HepG2 (cell line): ENCODE measurements at regions not wholly inside any gene's neighbourhood (a gene's known extent, or its start where the extent isn't known, plus 50 kb on each side); places are given as distances from the start of the nearest gene placed in this dataset.

Experiments used
- ATAC-seq: fragments of 200-7000 bp; cut with Tn5 transposase; 3 replicates; pipeline ENCODE4 v1.9.1; 2020; ENCODE audit warnings: mild to moderate bottlenecking, moderate library complexity
- BruUV-seq: library from RNA; stranded (reverse); fragments of 400-500 nt; replicated peaks from 2 replicates; lab custom pipeline; 2021; lab: Mats Ljungman, UMichigan
- CTCF ChIA-PET: fragments of 300-600 bp; formaldehyde crosslinking; extraction: SDS; loops from one replicate; lab custom pipeline; 2021; ENCODE audit warnings: low total read pairs, inconsistent platforms, low intra/inter-chr PET ratio; lab: Yijun Ruan, JAX
- POLR2A ChIA-PET: fragments of 350-600 bp; sonication (Branson Sonifier 250); formaldehyde crosslinking; loops from one replicate; lab custom pipeline; 2020; ENCODE audit warnings: antibody characterized with exemption, inconsistent platforms; lab: Yijun Ruan, JAX
- DNase-seq: peaks from one replicate; pipeline ENCODE4 v3.0.0-alpha.2; 2015; ENCODE audit warnings: low spot score
- FAIRE-seq: peaks from 3 replicates; lab custom pipeline; 2011; peaks lifted over from hg19 to GRCh38; lab: Jason Lieb, UNC
- H2AFZ ChIP-seq: one replicate; pipeline ENCODE4 v1.6.1; 2011; ENCODE audit warnings: low read length, inconsistent platforms
- H3K27ac ChIP-seq: fragments of 300-600 bp; 3 replicates; pipeline ENCODE4 v1.8.0; 2011; ENCODE audit warnings: mixed run types, mild to moderate bottlenecking, mixed read lengths, low read length, inconsistent platforms; ENCODE audit not compliant: insufficient read depth; ENCODE audit errors: extremely low read length
- H3K27me3 ChIP-seq, 2 experiments: fragments of 200-600 bp in 1 of 2; 2 replicates in 1 of 2; 3 replicates in 1 of 2; pipeline versions ENCODE4 v1.6.0 to v1.8.0; 2011; ENCODE audit warnings: low read length in 2 of 2, mild to moderate bottlenecking in 2 of 2, moderate library complexity in 2 of 2, inconsistent platforms in 1 of 2; ENCODE audit not compliant: insufficient read depth in 2 of 2, control insufficient read depth in 1 of 2
- H3K36me3 ChIP-seq, 2 experiments: fragments of 200-600 bp in 1 of 2; replicated peaks in 1 of 2; 2 replicates in 1 of 2; 3 replicates in 1 of 2; pipeline versions ENCODE4 v1.5.1 to v1.8.0; 2011; ENCODE audit warnings: low read length in 2 of 2, inconsistent platforms in 1 of 2; ENCODE audit not compliant: insufficient read depth in 2 of 2, control insufficient read depth in 1 of 2
- H3K4me1 ChIP-seq: 2 replicates; pipeline ENCODE4 v1.5.1; 2012; ENCODE audit warnings: low read length, inconsistent platforms; ENCODE audit not compliant: insufficient read depth
- H3K4me2 ChIP-seq: 2 replicates; pipeline ENCODE4 v1.6.0; 2011; ENCODE audit warnings: low read depth, low read length, inconsistent platforms
- H3K4me3 ChIP-seq, 3 experiments: fragments of 200-600 bp in 1 of 3; sonication (generic), shearing (Covaris generic) in 1 of 3; replicated peaks in 1 of 3; 2 replicates each; pipeline ENCODE4 v1.5.1; 2011 to 2016; ENCODE audit warnings: low read length in 3 of 3, inconsistent platforms in 2 of 3, low read depth in 2 of 3, mild to moderate bottlenecking in 2 of 3, control low read depth in 1 of 3, mixed read lengths in 1 of 3; ENCODE audit not compliant: insufficient read depth in 1 of 3
- H3K79me2 ChIP-seq: one replicate; pipeline ENCODE4 v1.6.1; 2011; ENCODE audit warnings: low read length, inconsistent platforms; ENCODE audit not compliant: insufficient read depth
- H3K9ac ChIP-seq: 2 replicates; pipeline ENCODE4 v1.6.0; 2011; ENCODE audit warnings: mild to moderate bottlenecking, low read depth, low read length, inconsistent platforms; ENCODE audit not compliant: insufficient read depth
- H3K9me3 ChIP-seq: 2 replicates; pipeline ENCODE4 v1.5.1; 2012; ENCODE audit warnings: mild to moderate bottlenecking, low read length
- H4K20me1 ChIP-seq: 2 replicates; pipeline ENCODE4 v1.6.0; 2011; ENCODE audit warnings: inconsistent platforms, mild to moderate bottlenecking, low read length, moderate library complexity; ENCODE audit not compliant: insufficient read depth
- HOXA3 ChIP-seq: sonication (generic); formaldehyde crosslinking; IDR thresholded peaks from 2 replicates; pipeline ENCODE4 v1.5.0; 2020; ENCODE audit warnings: missing genetic modification reagents
- KDM5B ChIP-seq: sonication (generic); formaldehyde crosslinking; IDR thresholded peaks from 2 replicates; pipeline ENCODE4 v1.4.0; 2020; ENCODE audit warnings: missing genetic modification reagents, mild to moderate bottlenecking, borderline replicate concordance
- PHF5A ChIP-seq: IDR thresholded peaks from one replicate; pipeline ENCODE4 v1.6.1; 2018; ENCODE audit warnings: low read depth, missing genetic modification reagents; ENCODE audit not compliant: unreplicated experiment
- SOX13 ChIP-seq, 3 experiments: fragments of 450-650 bp in 1 of 3; sonication (generic) in 1 of 3; formaldehyde crosslinking in 1 of 3; IDR thresholded peaks in 2 of 3; conservative IDR thresholded peaks in 1 of 3; 2 replicates each; pipeline versions ENCODE4 v1.5.0 to v1.6.1; 2016 to 2020; ENCODE audit warnings: antibody characterized with exemption in 1 of 3, mild to moderate bottlenecking in 1 of 3, missing compliant biosample characterization in 1 of 3, missing genetic modification reagents in 1 of 3, moderate library complexity in 1 of 3
- TCF7 ChIP-seq: sonication (generic); IDR thresholded peaks from 2 replicates; pipeline ENCODE4 v1.6.1; 2016; ENCODE audit warnings: antibody characterized with exemption, low read depth
- in situ Hi-C: cut with HindIII; loops from 2 replicates; pipeline ENCODE4 v1.10.0; 2017; ENCODE audit warnings: low pct_unique_long_range_greater_than_20kb; ENCODE audit not compliant: extremely low pct_ligation_motif_present
- intact Hi-C: fragments of 100-400 bp; cut with micrococcal nuclease; formaldehyde crosslinking; loops from one replicate; pipeline ENCODE4 v1.10.0; 2022; ENCODE audit not compliant: unreplicated experiment
- TF ChIP-seq, protein P1 (sequence below): IDR thresholded peaks from 2 replicates; pipeline ENCODE4 v1.4.0; 2020; ENCODE audit warnings: mild to moderate bottlenecking, missing genetic modification reagents
- TF ChIP-seq, protein P2 (sequence below): sonication (generic); formaldehyde crosslinking; IDR thresholded peaks from 2 replicates; pipeline ENCODE4 v1.4.0; 2020; ENCODE audit warnings: mild to moderate bottlenecking, missing genetic modification reagents
- TF ChIP-seq, protein P3 (sequence below): sonication (generic); formaldehyde crosslinking; IDR thresholded peaks from 2 replicates; pipeline ENCODE4 v1.8.1; 2023; ENCODE audit warnings: mild to moderate bottlenecking, missing genetic modification reagents, borderline replicate concordance
- TF ChIP-seq, protein P4 (sequence below): sonication (generic); IDR thresholded peaks from 2 replicates; pipeline ENCODE4 v1.6.1; 2016; ENCODE audit warnings: low read depth, borderline replicate concordance
- TF ChIP-seq, protein P5 (sequence below): sonication (generic); formaldehyde crosslinking; IDR thresholded peaks from 2 replicates; pipeline ENCODE4 v1.4.0; 2020; ENCODE audit warnings: missing genetic modification reagents

DNA sequence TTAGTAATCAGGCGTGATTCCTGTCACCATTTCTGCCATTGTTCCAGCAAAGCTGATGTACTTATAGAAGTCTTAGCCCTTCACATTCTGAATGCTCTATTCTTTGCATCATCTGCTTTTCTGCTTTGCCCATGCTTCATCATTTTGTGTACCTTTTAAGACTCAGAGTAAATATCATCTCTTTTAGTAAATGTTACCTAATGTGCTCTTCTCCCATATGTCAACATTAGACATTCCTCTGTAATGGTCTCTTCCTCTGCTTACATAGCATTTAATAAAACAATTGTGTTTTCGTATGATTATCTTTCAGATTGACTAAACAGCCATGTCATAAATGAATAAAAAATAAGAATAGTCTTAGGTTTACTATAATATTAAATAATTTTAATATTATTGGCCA, 719.6 kb upstream of the GRM3 start (continued):
- TF ChIP-seq SOX13 (IDR thresholded peaks at IDR 0.05), result no peak
- peak in 1 of 2 experiments; percentile 8; a peak in 1 of 4 replicates for TF ChIP-seq SOX13 (CRISPR knock-in tag; conservative IDR thresholded peaks at IDR 0.05 in 1 of 2, IDR thresholded peaks at IDR 0.05 in 1 of 2)
- TF ChIP-seq, protein P1, sequence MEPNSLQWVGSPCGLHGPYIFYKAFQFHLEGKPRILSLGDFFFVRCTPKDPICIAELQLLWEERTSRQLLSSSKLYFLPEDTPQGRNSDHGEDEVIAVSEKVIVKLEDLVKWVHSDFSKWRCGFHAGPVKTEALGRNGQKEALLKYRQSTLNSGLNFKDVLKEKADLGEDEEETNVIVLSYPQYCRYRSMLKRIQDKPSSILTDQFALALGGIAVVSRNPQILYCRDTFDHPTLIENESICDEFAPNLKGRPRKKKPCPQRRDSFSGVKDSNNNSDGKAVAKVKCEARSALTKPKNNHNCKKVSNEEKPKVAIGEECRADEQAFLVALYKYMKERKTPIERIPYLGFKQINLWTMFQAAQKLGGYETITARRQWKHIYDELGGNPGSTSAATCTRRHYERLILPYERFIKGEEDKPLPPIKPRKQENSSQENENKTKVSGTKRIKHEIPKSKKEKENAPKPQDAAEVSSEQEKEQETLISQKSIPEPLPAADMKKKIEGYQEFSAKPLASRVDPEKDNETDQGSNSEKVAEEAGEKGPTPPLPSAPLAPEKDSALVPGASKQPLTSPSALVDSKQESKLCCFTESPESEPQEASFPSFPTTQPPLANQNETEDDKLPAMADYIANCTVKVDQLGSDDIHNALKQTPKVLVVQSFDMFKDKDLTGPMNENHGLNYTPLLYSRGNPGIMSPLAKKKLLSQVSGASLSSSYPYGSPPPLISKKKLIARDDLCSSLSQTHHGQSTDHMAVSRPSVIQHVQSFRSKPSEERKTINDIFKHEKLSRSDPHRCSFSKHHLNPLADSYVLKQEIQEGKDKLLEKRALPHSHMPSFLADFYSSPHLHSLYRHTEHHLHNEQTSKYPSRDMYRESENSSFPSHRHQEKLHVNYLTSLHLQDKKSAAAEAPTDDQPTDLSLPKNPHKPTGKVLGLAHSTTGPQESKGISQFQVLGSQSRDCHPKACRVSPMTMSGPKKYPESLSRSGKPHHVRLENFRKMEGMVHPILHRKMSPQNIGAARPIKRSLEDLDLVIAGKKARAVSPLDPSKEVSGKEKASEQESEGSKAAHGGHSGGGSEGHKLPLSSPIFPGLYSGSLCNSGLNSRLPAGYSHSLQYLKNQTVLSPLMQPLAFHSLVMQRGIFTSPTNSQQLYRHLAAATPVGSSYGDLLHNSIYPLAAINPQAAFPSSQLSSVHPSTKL (CRISPR knock-in tag), result 0 out of 2 replicates have a peak, but pooled peaks have one; percentile 16

DNA sequence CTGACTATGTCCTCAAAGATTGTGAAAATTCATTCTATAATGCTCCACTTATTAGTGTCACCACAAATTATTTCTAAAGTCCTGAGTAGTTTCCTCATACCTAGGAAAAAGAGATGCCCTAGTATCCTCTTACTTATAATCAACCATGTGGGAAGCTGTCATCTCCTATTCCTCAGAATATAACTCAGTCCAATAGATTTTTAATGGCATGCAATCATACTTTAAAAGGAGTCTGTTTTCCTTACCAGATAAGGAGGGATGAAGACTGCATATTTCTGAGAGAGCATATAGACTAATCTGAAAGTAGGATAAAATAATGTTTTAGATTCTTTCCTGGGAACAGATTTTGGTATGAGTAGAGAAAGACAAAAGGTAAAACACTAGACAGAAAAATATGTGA, 727.7 kb upstream of the GRM3 start:
- H3K79me2 ChIP-seq, result no peaks in the 10 kb centered on the region
- H4K20me1 ChIP-seq, result no peaks in the 10 kb centered on the region
- no peak overlapping the region for H3K4me3 ChIP-seq
- DNase-seq (no peak), FAIRE-seq (no peak)
- intact Hi-C loops, result no loop called here
- CTCF ChIA-PET, result no interaction called here
- no peak overlapping the region for H3K9ac ChIP-seq
- no peaks in the 10 kb centered on the region for H3K36me3 ChIP-seq
- no TSS peak for BruUV-seq
- H3K27ac ChIP-seq, result no peak overlapping the region
- no peak for TF ChIP-seq PHF5A (CRISPR knock-in tag)
- no peak for TF ChIP-seq HOXA3 (CRISPR knock-in tag)
- TF ChIP-seq, protein P2, sequence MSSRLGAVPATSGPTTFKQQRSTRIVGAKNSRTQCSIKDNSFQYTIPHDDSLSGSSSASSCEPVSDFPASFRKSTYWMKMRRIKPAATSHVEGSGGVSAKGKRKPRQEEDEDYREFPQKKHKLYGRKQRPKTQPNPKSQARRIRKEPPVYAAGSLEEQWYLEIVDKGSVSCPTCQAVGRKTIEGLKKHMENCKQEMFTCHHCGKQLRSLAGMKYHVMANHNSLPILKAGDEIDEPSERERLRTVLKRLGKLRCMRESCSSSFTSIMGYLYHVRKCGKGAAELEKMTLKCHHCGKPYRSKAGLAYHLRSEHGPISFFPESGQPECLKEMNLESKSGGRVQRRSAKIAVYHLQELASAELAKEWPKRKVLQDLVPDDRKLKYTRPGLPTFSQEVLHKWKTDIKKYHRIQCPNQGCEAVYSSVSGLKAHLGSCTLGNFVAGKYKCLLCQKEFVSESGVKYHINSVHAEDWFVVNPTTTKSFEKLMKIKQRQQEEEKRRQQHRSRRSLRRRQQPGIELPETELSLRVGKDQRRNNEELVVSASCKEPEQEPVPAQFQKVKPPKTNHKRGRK (CRISPR knock-in tag), result no peak
- TF ChIP-seq, protein P3, sequence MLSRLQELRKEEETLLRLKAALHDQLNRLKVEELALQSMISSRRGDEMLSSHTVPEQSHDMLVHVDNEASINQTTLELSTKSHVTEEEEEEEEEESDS (CRISPR knock-in tag), result no peak
- no peak for TF ChIP-seq KDM5B (CRISPR knock-in tag)
- TF ChIP-seq, protein P4, sequence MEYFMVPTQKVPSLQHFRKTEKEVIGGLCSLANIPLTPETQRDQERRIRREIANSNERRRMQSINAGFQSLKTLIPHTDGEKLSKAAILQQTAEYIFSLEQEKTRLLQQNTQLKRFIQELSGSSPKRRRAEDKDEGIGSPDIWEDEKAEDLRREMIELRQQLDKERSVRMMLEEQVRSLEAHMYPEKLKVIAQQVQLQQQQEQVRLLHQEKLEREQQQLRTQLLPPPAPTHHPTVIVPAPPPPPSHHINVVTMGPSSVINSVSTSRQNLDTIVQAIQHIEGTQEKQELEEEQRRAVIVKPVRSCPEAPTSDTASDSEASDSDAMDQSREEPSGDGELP, result no peak
- TF ChIP-seq TCF7, result no peak
- TF ChIP-seq, protein P5, sequence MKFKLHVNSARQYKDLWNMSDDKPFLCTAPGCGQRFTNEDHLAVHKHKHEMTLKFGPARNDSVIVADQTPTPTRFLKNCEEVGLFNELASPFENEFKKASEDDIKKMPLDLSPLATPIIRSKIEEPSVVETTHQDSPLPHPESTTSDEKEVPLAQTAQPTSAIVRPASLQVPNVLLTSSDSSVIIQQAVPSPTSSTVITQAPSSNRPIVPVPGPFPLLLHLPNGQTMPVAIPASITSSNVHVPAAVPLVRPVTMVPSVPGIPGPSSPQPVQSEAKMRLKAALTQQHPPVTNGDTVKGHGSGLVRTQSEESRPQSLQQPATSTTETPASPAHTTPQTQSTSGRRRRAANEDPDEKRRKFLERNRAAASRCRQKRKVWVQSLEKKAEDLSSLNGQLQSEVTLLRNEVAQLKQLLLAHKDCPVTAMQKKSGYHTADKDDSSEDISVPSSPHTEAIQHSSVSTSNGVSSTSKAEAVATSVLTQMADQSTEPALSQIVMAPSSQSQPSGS (CRISPR knock-in tag), result no peak
- TF ChIP-seq, all 625 proteins: peak for 0
- no peak for ATAC-seq
- POLR2A ChIA-PET, result no interaction called here
- in situ Hi-C loops, result no loop called here
- no peak overlapping the region for H2AFZ ChIP-seq
- no peaks in the 10 kb centered on the region for H3K27me3 ChIP-seq
- no peak overlapping the region for H3K4me2 ChIP-seq
- no peaks in the 10 kb centered on the region for H3K4me1 ChIP-seq
- H3K9me3 ChIP-seq, result no peaks in the 10 kb centered on the region
